ENCODE measurements at regions not wholly inside any gene's neighbourhood (a gene's known extent, or its start where the extent isn't known, plus 50 kb on each side); places are given as distances from the start of the nearest gene placed in this dataset.

DNA sequence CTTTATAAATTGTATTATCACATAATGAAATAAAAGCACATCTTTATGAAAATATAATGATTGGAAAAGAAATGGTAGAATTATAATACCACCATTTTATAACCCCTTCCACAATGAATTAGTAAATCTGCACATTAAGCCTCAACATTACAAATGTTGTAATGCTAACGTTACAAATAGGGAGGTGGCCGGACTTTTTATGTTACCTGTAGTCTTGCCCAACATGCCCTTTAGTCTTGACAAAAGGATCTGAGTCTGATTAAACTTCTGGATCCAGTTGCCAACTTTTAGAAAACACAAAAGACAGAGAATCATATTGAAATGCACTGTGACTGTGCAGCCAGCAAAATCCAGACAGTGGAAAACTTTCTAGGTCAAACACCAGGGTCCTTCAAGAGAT, 617.3 kb downstream of the KCNJ3 start (continued):
- TF ChIP-seq, protein P1, sequence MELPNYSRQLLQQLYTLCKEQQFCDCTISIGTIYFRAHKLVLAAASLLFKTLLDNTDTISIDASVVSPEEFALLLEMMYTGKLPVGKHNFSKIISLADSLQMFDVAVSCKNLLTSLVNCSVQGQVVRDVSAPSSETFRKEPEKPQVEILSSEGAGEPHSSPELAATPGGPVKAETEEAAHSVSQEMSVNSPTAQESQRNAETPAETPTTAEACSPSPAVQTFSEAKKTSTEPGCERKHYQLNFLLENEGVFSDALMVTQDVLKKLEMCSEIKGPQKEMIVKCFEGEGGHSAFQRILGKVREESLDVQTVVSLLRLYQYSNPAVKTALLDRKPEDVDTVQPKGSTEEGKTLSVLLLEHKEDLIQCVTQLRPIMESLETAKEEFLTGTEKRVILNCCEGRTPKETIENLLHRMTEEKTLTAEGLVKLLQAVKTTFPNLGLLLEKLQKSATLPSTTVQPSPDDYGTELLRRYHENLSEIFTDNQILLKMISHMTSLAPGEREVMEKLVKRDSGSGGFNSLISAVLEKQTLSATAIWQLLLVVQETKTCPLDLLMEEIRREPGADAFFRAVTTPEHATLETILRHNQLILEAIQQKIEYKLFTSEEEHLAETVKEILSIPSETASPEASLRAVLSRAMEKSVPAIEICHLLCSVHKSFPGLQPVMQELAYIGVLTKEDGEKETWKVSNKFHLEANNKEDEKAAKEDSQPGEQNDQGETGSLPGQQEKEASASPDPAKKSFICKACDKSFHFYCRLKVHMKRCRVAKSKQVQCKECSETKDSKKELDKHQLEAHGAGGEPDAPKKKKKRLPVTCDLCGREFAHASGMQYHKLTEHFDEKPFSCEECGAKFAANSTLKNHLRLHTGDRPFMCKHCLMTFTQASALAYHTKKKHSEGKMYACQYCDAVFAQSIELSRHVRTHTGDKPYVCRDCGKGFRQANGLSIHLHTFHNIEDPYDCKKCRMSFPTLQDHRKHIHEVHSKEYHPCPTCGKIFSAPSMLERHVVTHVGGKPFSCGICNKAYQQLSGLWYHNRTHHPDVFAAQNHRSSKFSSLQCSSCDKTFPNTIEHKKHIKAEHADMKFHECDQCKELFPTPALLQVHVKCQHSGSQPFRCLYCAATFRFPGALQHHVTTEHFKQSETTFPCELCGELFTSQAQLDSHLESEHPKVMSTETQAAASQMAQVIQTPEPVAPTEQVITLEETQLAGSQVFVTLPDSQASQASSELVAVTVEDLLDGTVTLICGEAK (IDR thresholded peaks at IDR 0.05), result no peak
- TF ChIP-seq, protein P1 (CRISPR knock-in tag; IDR thresholded peaks at IDR 0.05), result no peak
- no peak for TF ChIP-seq NCOA2 (IDR thresholded peaks at IDR 0.05; ENCODE audit: partially characterized antibody in 2 of 2)
- no peak for TF ChIP-seq NCOA6 (IDR thresholded peaks at IDR 0.05)
- no peak for TF ChIP-seq CEBPB (tag; IDR thresholded peaks at IDR 0.05)
- no peak for TF ChIP-seq PTRF (tag; IDR thresholded peaks at IDR 0.05)
- TF ChIP-seq SIN3B (IDR thresholded peaks at IDR 0.05; ENCODE audit: low read depth), result no peak
- TF ChIP-seq SMAD3 (CRISPR knock-in tag; conservative IDR thresholded peaks at IDR 0.05), result no peak
- TF ChIP-seq, protein P2, sequence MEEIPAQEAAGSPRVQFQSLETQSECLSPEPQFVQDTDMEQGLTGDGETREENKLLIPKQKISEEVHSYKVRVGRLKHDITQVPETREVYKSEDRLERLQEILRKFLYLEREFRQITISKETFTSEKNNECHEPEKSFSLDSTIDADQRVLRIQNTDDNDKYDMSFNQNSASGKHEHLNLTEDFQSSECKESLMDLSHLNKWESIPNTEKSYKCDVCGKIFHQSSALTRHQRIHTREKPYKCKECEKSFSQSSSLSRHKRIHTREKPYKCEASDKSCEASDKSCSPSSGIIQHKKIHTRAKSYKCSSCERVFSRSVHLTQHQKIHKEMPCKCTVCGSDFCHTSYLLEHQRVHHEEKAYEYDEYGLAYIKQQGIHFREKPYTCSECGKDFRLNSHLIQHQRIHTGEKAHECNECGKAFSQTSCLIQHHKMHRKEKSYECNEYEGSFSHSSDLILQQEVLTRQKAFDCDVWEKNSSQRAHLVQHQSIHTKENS (CRISPR knock-in tag; IDR thresholded peaks at IDR 0.05), result no peak
- TF ChIP-seq SRF (CRISPR knock-in tag; IDR thresholded peaks at IDR 0.05), result no peak
- TF ChIP-seq NFXL1 (CRISPR knock-in tag; IDR thresholded peaks at IDR 0.05), result no peak

Measured in K562 (cell line).